Esophagus muscularis mucosa (tissue), 4 donors: ENCODE measurements at regions not wholly inside any gene's neighbourhood (a gene's known extent, or its start where the extent isn't known, plus 50 kb on each side); places are given as distances from the start of the nearest gene placed in this dataset.
"Not testable (repeated sequence)": the region's sequence is repeated elsewhere in the genome, so short reads cannot be mapped to it uniquely, and the experiment has no call there.

ENCODE experiments used
- DNase-seq: peaks from one replicate; pipeline ENCODE4 v3.0.0-alpha.2; 2017; ENCODE audit errors: extremely low spot score
- H3K27ac ChIP-seq, 4 donors: fragments of 200-600 bp; sonication (generic); replicated peaks in 1 of 4; 1 replicate in 3 of 4; 2 replicates in 1 of 4; pipeline ENCODE4 v1.5.1; 2016 to 2019; ENCODE audit warnings: mild to moderate bottlenecking in 1 of 4
- H3K27me3 ChIP-seq, 4 donors: fragments of 200-600 bp; sonication (generic); one replicate each; pipeline versions ENCODE4 v1.5.1 to v1.6.0; 2016 to 2019
- H3K36me3 ChIP-seq, 4 donors: fragments of 200-600 bp; sonication (generic); one replicate each; pipeline ENCODE4 v1.5.1; 2016 to 2019
- H3K4me1 ChIP-seq, 4 donors: fragments of 200-600 bp; sonication (generic); one replicate each; pipeline ENCODE4 v1.5.1; 2016 to 2019
- H3K4me3 ChIP-seq, 4 donors: fragments of 200-600 bp; sonication (generic); 1 replicate in 2 of 4; 2 replicates in 2 of 4; pipeline ENCODE4 v1.5.1; 2016 to 2019; ENCODE audit warnings: mild to moderate bottlenecking in 4 of 4, moderate library complexity in 1 of 4
- H3K9me3 ChIP-seq, 4 donors: fragments of 200-600 bp; sonication (generic); 1 replicate in 3 of 4; 2 replicates in 1 of 4; pipeline ENCODE4 v1.5.1; 2016 to 2019
- EP300 ChIP-seq: sonication (generic); formaldehyde crosslinking; IDR thresholded peaks from one replicate; pipeline ENCODE4 v1.6.1; 2017; ENCODE audit warnings: antibody characterized with exemption
- POLR2A ChIP-seq: fragments of 450-650 bp; IDR thresholded peaks from one replicate; pipeline ENCODE4 v1.6.1; 2017; ENCODE audit warnings: antibody characterized with exemption, moderate library complexity, mild to moderate bottlenecking, low read depth
- POLR2AphosphoS5 ChIP-seq, 2 donors: sonication (generic); formaldehyde crosslinking; IDR thresholded peaks; one replicate each; pipeline ENCODE4 v1.6.1; 2017; ENCODE audit warnings: antibody characterized with exemption in 2 of 2
- WGBS: methylation state at CpG from one replicate; pipeline ENCODE4 v1.1.5; 2018; 5-methylcytosine and 5-hydroxymethylcytosine counted together
- intact Hi-C: fragments of 100-400 bp; cut with DNase I; formaldehyde crosslinking; loops from one replicate; pipeline ENCODE4 v1.15.1; 2023
- TF ChIP-seq, protein P1 (sequence below), 3 experiments: fragments of 200-600 bp in 2 of 3; fragments of 450-650 bp in 1 of 3; sonication (generic) in 2 of 3; IDR thresholded peaks; one replicate each; pipeline ENCODE4 v1.5.1; 2017 to 2019; ENCODE audit warnings: antibody characterized with exemption in 3 of 3, mild to moderate bottlenecking in 2 of 3, moderate library complexity in 1 of 3

DNA sequence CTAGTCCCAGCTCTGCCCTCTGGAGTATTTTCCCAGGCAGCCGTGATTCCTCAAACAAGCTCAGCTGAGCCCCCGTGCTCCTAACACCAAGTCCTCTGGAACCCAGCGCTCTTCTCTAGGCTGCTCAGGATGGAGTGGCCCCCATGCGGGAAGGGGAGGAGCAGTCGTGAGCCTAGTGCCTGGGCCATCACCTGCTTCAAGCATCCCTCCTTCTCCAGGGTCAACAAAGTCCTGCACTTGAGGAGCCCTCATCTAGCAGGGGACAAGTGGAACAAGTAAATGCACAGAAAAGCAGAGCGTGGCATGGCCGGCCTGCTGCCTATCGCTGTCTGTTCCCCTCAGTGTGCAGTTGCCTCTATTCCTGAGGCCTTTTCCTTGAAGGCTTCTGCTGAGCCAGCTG, 168.6 kb downstream of the INHBB start:
- intact Hi-C loops = no loop called here
- Histone ChIP-seq H3K27ac (no peak overlapping the region), H3K4me3 (no peak overlapping the region), H3K9me3 (no peaks in the 10 kb centered on the region), H3K36me3 (no peaks in the 10 kb centered on the region), H3K4me1 (no peaks in the 10 kb centered on the region), H3K27me3 (peaks cover 0 to 40% (median 0%) of the 10 kb centered on the region in 4 donors)
- 91% methylated on average over 8 of the region's 8 CpGs for WGBS
- no peak for DNase-seq
- TF ChIP-seq POLR2A (no peak), EP300 (no peak), POLR2AphosphoS5 (IDR thresholded peaks at IDR 0.05) (no peak)
- TF ChIP-seq, protein P1, sequence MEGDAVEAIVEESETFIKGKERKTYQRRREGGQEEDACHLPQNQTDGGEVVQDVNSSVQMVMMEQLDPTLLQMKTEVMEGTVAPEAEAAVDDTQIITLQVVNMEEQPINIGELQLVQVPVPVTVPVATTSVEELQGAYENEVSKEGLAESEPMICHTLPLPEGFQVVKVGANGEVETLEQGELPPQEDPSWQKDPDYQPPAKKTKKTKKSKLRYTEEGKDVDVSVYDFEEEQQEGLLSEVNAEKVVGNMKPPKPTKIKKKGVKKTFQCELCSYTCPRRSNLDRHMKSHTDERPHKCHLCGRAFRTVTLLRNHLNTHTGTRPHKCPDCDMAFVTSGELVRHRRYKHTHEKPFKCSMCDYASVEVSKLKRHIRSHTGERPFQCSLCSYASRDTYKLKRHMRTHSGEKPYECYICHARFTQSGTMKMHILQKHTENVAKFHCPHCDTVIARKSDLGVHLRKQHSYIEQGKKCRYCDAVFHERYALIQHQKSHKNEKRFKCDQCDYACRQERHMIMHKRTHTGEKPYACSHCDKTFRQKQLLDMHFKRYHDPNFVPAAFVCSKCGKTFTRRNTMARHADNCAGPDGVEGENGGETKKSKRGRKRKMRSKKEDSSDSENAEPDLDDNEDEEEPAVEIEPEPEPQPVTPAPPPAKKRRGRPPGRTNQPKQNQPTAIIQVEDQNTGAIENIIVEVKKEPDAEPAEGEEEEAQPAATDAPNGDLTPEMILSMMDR (IDR thresholded peaks at IDR 0.05) = no peak

DNA sequence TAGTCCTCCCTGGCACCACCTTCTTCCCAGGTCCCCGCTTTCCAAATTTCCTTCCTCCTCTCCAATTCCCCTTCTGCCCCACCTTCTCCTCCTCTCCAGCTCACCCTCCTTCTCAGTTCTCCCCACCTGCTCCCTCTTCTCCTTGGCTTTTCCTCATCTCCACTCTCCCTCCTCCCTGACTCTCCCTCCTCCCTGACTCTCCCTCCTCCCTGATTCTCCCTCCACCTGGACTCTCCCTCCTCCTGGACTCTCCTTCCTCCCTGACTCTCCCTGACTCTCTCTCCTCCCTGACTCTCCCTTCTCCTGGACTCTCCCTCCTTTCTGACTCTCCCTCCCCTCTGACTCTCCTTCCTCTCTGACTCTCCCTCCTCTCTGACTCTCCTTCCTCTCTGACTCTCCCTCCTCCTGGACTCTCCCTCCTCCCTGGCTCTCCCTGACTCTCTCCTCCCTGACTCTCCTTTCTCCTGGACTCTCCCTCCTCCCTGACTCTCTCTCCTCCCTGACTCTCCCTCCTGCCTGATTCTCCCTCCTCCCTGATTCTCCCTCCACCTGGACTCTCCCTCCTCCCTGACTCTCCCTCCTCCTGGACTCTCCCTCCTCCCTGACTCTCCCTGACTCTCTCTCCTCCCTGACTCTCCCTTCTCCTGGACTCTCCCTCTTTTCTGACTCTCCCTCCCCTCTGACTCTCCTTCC, 169.3 kb downstream of the INHBB start:
- H3K27me3 ChIP-seq = peaks cover 0 to 40% (median 0%) of the 10 kb centered on the region in 4 donors
- DNase-seq, H3K4me1 ChIP-seq, H3K4me3 ChIP-seq, H3K9me3 ChIP-seq, H3K36me3 ChIP-seq, H3K27ac ChIP-seq, intact Hi-C loops: not testable (repeated sequence)
- 100% methylated on average over 1 of the region's 1 CpG for WGBS

DNA sequence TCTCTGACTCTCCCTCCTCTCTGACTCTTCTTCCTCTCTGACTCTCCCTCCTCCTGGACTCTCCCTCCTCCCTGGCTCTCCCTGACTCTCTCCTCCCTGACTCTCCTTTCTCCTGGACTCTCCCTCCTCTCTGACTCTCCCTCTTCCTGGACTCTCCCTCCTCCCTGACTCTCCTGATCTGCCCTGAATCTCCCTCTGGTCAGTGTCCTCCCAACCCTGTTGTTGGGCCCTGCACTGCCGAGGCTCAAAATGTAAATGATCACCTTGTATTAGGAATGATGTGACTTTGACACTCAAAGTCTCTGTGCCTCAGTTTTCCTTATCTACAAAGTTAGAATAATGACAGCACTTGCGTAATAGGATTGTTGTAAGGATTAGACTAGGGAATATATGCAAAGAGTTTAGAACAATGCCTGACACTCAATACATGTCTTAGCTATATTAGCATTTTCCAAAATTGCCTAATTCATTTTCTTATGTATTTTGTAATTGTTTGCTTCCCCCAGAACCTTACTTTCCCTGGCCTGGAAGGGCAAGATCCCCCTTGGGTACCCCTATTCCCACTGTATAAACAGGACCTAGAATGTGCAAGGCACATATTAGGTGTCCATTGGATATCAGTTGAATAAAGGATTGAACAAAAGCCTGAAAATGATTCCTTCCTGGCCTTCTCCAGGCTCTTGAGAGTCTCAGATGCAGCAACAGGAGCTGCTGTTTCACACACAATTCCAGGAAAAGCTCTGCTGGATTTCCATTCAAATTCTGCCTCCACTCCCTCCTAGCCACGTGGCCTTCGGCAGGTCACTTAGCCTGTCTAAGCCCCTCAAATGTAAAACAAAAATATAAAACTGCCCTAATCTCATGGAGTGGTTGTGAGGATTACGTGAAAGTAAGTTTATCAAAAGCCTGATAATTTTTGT, 170.1 kb downstream of the INHBB start:
- no peak overlapping the region for H3K4me3 ChIP-seq

DNA sequence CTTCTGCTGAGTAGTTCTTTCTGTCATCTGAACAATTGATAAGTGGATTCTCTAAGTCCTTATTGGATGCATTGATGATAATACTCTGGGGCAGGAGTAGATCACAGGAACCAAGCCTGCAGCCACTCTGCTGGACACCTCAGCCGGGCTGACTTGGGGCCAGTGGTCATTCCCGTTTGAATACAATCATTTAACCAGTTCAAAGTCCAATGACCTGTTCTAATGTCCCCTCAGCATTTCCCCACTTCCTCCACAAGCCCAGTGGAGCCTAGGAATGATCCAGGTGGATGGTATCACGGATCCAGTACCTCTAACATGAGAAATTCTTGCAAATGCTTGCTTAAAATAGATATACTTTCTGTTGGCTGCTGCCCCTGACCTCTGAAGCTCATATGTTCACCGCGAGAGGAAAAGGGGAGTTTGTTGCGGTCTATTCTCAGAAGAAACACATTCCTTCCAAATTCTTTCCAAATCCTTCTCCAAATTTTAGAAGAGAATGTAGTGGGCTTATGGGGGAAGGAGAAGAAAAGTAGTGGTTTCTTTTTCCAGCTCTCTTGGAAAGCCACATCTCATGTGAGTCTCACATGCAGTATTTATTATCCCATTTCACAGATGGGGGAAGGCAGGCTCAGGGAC, 170.9 kb downstream of the INHBB start:
- TF ChIP-seq EP300 (no peak), POLR2A (no peak), POLR2AphosphoS5 (IDR thresholded peaks at IDR 0.05) (no peak)
- TF ChIP-seq, protein P1 (IDR thresholded peaks at IDR 0.05) = no peak
- Histone ChIP-seq H3K36me3 (no peaks in the 10 kb centered on the region), H3K27ac (no peak overlapping the region), H3K4me1 (peaks cover 0 to 5% (median 0%) of the 10 kb centered on the region in 4 donors), H3K9me3 (no peaks in the 10 kb centered on the region), H3K27me3 (peaks cover 0 to 38% (median 0%) of the 10 kb centered on the region in 4 donors), H3K4me3 (no peak overlapping the region)
- WGBS = 60% methylated on average over 6 of the region's 6 CpGs
- no peak for DNase-seq
- intact Hi-C loops = no loop called here

More for the DNA sequence above, 170.1 kb downstream of the INHBB start:
- Histone ChIP-seq H3K27me3 (peaks cover 0 to 34% (median 0%) of the 10 kb centered on the region in 4 donors), H3K36me3 (no peaks in the 10 kb centered on the region), H3K4me1 (no peaks in the 10 kb centered on the region), H3K27ac (no peak overlapping the region), H3K9me3 (no peaks in the 10 kb centered on the region)
- no peak for DNase-seq
- intact Hi-C loops = no loop called here
- TF ChIP-seq EP300 (no peak), POLR2AphosphoS5 (IDR thresholded peaks at IDR 0.05) (no peak)
- TF ChIP-seq, protein P1 (IDR thresholded peaks at IDR 0.05) = no peak
- WGBS = 79% methylated on average over 5 of the region's 5 CpGs
